ENCODE measurements at regions not wholly inside any gene's neighbourhood (a gene's known extent, or its start where the extent isn't known, plus 50 kb on each side); places are given as distances from the start of the nearest gene placed in this dataset.

DNA sequence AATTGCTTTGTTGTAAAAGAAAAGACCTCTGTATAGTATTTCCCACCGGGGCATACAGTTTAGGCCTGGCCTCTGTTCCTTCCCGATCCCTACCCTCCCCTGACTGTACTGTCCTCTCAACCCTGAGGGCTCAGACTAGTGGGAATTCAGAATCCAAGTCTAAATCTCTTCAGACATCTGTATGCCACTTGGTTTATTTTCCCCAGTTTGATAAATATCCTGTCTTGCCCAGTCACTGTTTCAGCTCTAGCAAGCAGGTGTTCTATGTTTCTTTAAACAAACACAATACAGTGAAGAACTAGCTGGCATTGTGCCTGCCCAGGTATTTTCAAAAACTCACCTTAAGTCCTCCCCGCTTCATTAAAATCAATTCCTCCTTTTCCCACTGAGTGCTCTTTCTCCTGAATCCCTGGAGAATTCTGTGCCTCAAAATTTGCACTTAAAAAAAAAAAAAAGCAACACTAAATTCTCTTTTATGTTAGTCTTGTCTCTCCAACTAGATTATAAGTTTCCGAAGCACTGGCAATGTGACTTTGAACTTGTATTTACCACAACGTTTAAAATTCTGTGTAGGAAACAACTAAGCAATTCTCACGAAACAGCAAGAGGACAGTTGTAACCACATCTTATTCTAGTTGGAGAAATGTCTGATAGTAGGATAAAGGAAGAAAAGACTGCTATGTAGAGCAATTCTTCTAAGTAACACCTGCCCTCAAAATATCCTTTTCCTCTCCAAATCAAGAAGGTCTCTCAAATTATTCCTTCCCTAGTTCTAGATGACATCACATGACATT lies 112.0 kb upstream of the CARMIL1 start (continued):
- TF ChIP-seq, protein P1, sequence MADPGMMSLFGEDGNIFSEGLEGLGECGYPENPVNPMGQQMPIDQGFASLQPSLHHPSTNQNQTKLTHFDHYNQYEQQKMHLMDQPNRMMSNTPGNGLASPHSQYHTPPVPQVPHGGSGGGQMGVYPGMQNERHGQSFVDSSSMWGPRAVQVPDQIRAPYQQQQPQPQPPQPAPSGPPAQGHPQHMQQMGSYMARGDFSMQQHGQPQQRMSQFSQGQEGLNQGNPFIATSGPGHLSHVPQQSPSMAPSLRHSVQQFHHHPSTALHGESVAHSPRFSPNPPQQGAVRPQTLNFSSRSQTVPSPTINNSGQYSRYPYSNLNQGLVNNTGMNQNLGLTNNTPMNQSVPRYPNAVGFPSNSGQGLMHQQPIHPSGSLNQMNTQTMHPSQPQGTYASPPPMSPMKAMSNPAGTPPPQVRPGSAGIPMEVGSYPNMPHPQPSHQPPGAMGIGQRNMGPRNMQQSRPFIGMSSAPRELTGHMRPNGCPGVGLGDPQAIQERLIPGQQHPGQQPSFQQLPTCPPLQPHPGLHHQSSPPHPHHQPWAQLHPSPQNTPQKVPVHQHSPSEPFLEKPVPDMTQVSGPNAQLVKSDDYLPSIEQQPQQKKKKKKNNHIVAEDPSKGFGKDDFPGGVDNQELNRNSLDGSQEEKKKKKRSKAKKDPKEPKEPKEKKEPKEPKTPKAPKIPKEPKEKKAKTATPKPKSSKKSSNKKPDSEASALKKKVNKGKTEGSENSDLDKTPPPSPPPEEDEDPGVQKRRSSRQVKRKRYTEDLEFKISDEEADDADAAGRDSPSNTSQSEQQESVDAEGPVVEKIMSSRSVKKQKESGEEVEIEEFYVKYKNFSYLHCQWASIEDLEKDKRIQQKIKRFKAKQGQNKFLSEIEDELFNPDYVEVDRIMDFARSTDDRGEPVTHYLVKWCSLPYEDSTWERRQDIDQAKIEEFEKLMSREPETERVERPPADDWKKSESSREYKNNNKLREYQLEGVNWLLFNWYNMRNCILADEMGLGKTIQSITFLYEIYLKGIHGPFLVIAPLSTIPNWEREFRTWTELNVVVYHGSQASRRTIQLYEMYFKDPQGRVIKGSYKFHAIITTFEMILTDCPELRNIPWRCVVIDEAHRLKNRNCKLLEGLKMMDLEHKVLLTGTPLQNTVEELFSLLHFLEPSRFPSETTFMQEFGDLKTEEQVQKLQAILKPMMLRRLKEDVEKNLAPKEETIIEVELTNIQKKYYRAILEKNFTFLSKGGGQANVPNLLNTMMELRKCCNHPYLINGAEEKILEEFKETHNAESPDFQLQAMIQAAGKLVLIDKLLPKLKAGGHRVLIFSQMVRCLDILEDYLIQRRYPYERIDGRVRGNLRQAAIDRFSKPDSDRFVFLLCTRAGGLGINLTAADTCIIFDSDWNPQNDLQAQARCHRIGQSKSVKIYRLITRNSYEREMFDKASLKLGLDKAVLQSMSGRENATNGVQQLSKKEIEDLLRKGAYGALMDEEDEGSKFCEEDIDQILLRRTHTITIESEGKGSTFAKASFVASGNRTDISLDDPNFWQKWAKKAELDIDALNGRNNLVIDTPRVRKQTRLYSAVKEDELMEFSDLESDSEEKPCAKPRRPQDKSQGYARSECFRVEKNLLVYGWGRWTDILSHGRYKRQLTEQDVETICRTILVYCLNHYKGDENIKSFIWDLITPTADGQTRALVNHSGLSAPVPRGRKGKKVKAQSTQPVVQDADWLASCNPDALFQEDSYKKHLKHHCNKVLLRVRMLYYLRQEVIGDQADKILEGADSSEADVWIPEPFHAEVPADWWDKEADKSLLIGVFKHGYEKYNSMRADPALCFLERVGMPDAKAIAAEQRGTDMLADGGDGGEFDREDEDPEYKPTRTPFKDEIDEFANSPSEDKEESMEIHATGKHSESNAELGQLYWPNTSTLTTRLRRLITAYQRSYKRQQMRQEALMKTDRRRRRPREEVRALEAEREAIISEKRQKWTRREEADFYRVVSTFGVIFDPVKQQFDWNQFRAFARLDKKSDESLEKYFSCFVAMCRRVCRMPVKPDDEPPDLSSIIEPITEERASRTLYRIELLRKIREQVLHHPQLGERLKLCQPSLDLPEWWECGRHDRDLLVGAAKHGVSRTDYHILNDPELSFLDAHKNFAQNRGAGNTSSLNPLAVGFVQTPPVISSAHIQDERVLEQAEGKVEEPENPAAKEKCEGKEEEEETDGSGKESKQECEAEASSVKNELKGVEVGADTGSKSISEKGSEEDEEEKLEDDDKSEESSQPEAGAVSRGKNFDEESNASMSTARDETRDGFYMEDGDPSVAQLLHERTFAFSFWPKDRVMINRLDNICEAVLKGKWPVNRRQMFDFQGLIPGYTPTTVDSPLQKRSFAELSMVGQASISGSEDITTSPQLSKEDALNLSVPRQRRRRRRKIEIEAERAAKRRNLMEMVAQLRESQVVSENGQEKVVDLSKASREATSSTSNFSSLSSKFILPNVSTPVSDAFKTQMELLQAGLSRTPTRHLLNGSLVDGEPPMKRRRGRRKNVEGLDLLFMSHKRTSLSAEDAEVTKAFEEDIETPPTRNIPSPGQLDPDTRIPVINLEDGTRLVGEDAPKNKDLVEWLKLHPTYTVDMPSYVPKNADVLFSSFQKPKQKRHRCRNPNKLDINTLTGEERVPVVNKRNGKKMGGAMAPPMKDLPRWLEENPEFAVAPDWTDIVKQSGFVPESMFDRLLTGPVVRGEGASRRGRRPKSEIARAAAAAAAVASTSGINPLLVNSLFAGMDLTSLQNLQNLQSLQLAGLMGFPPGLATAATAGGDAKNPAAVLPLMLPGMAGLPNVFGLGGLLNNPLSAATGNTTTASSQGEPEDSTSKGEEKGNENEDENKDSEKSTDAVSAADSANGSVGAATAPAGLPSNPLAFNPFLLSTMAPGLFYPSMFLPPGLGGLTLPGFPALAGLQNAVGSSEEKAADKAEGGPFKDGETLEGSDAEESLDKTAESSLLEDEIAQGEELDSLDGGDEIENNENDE (IDR thresholded peaks at IDR 0.05; ENCODE audit: insufficient replicate concordance, low read length): no peak
- TF ChIP-seq CTBP2 (IDR thresholded peaks at IDR 0.05; ENCODE audit: borderline replicate concordance, insufficient read depth, insufficient read length, low read length) (no peak), GTF2F1 (IDR thresholded peaks at IDR 0.05; ENCODE audit: borderline replicate concordance, low read depth, low read length) (no peak), CHD1 (IDR thresholded peaks at IDR 0.05; ENCODE audit: low read depth, low read length) (no peak), RNF2 (IDR thresholded peaks at IDR 0.05; ENCODE audit: borderline replicate concordance, low read depth, low read length, missing control alignments, poor library complexity, severe bottlenecking) (no peak), RAD21 (IDR thresholded peaks at IDR 0.05 in 1 of 2, conservative IDR thresholded peaks at IDR 0.05 in 1 of 2; ENCODE audit: low read depth in 2 of 2, low read length in 2 of 2) (no peak), SIRT6 (IDR thresholded peaks at IDR 0.05; ENCODE audit: low read length) (no peak), SRF (IDR thresholded peaks at IDR 0.05; ENCODE audit: low read depth, low read length) (no peak), KDM1A (IDR thresholded peaks at IDR 0.05; ENCODE audit: borderline replicate concordance, low read length) (no peak), CHD2 (IDR thresholded peaks at IDR 0.05; ENCODE audit: low read length) (no peak)

Measured in H1 (cell line).